Fibroblast of the aortic adventitia (primary cell): ENCODE measurements at regions not wholly inside any gene's neighbourhood (a gene's known extent, or its start where the extent isn't known, plus 50 kb on each side); places are given as distances from the start of the nearest gene placed in this dataset.

Source experiments
- DNase-seq: peaks from one replicate; pipeline ENCODE4 v3.0.0-alpha.2; 2010; ENCODE audit warnings: low read depth
- H3K4me3 ChIP-seq: 2 replicates; pipeline ENCODE4 v1.5.1; 2011; ENCODE audit warnings: low read depth, mild to moderate bottlenecking, control low read depth, low read length, moderate library complexity
- CTCF ChIP-seq: IDR thresholded peaks from 2 replicates; pipeline ENCODE4 v1.5.1; 2011; ENCODE audit warnings: mild to moderate bottlenecking, low read length, control low read depth, inconsistent platforms; ENCODE audit not compliant: insufficient read depth

GRCh38 chr10:78459639-78460037 is 426.0 kb downstream of the RPS24 start:
- no peak for TF ChIP-seq CTCF
- H3K4me3 ChIP-seq, result no peak overlapping the region
- no peak for DNase-seq

- no peak for DNase-seq
- no peak for TF ChIP-seq CTCF
- no peak overlapping the region for H3K4me3 ChIP-seq
Measured at GRCh38 chr10:78460204-78460603, 426.5 kb downstream of the RPS24 start.

GRCh38 chr10:78461333-78461732 is 427.7 kb downstream of the RPS24 start:
- no peak for DNase-seq
- no peak overlapping the region for H3K4me3 ChIP-seq
- TF ChIP-seq CTCF, result no peak

- no peak for TF ChIP-seq CTCF
- no peak overlapping the region for H3K4me3 ChIP-seq
- no peak for DNase-seq
Measured at GRCh38 chr10:78462176-78462575, 428.5 kb downstream of the RPS24 start.

GRCh38 chr10:78462726-78463228 is 429.1 kb downstream of the RPS24 start:
- no peak overlapping the region for H3K4me3 ChIP-seq
- no peak for DNase-seq
- TF ChIP-seq CTCF, result no peak

GRCh38 chr10:78464118-78464855 is 430.6 kb downstream of the RPS24 start:
- no peak for DNase-seq
- H3K4me3 ChIP-seq, result no peak overlapping the region
- no peak for TF ChIP-seq CTCF

GRCh38 chr10:78464856-78465267 is 431.2 kb downstream of the RPS24 start:
- no peak overlapping the region for H3K4me3 ChIP-seq
- no peak for DNase-seq
- no peak for TF ChIP-seq CTCF
